HG03520 (cell line): ENCODE measurements at regions not wholly inside any gene's neighbourhood (a gene's known extent, or its start where the extent isn't known, plus 50 kb on each side); places are given as distances from the start of the nearest gene placed in this dataset.

Source experiments
- ATAC-seq: cut with Tn5 transposase; IDR thresholded peaks from one replicate; pipeline ENCODE4 v1.9.1; 2021; ENCODE audit warnings: mild to moderate bottlenecking, moderate library complexity; ENCODE audit not compliant: unreplicated experiment

GRCh38 chr15:62431817-62432216 is 266.7 kb upstream of the C2CD4B start:
- no peak for ATAC-seq

DNA sequence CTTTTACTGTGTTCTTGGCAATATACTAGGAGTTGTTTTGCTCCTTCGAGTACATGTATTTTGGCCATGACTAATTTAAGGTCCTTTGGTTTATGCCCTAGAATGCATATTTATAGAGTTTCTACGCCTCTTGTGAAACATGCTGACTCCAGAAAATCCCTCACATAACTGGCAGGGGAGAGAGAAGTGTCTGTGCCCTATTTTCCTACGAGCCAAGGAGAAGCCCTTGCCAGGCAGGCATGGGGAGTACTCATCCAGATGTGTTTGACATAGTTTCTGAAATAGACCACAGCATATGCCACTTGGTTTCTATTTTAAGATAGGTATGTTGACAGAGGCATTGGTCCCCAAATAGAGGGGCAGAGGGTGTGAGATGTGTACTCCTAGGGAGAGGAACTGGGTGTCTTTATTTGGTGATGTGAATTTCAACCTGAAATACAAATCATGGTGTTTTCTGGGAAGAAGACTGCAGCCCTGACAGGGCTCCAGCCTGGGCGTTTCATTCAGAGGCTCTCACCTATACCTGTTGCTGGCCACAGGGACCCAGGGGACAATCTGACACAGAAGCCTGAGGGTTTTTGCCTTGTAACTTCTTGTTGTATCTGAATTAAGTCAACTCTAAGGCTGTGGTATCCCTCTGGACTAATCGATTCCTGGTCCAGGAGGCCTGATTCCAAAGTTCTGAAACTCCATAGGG is 267.8 kb upstream of the C2CD4B start:
- ATAC-seq, result no peak

DNA sequence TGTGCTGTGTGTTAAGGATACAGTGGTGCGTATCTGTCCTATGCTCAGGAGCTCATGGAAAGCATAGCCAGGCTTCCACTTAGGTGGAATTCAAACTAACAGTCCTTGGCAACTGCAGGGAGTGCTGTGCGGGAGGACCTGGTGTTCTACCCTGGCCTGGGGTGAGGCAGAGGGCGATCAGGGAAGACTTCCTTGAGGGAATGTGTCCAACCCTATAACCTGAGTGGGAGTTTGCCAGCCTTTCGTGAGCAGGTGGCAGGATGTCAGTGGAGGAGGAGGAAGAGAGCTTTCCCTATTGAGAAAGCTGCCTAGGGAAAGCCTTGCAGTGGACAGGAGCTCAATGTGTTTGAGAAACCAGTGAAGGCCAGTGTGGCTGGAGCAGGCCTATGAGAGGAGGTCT is 271.1 kb upstream of the C2CD4B start:
- no peak for ATAC-seq

DNA sequence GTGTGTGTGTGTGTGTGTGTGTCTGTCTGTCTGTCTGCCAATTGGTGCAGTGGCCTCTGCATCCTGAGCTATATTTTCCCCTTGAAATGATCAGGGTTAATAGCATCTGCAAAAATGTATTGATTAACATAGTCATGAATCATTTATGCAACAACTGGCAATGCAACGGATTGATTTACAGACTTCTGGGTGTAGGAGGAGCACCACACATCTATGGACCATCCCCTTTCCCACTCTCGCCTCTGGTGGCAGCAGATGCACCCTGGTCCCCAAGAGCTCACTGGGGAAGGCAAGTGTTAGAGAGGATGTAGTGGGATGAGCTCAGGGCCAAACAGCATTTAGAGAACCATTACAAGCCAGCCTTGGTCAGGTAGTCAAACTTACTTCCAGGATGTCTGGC is 272.7 kb upstream of the C2CD4B start:
- ATAC-seq, result no peak

- ATAC-seq, result no peak
Measured at GRCh38 chr15:62439543-62440016, 274.5 kb upstream of the C2CD4B start.

- ATAC-seq, result no peak
Measured at GRCh38 chr15:62440362-62441105, 275.4 kb upstream of the C2CD4B start.

DNA sequence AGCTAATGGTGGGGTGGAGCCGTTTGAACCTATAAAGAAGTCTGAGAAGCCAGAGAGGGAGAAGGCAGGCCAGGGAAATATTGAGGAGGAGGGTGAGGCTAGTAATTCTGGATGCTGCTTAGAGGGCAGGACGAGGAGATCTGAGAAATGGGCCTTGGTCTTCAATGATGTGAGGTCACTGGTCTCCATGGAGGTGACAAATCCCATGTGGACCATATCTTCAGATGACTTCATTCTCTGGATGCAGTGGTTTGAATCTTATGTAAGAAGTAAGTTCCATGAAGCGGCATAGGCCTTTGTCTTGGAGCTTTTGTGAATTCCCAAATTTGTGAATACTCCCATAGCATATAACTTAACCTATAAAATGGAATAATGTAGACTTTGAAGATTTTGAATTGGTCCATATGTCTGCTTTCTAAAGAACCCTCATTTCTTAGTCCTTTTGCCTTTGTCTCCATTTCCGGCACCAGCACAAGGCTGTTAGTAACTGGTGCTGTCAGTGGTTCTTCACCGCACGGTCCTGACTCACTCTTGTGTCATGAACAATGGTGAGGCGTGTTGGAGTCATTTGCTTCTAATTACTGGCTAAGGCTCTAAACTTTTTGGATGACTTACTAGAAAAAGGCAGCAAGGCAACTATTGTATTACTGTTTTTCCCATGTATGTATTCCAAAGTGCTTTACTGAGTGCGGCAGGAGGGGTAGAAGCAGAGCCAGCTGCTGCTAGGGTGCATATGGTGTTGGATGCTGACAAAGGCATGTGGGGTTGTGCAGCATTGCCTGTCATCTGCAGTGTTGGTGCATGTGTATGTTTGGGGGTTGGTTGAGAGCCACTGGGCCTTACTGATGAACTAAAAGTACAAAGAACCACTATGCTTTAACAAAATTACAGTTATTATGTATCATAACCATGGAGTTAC is 279.3 kb upstream of the C2CD4B start:
- ATAC-seq, result no peak

GRCh38 chr15:62445244-62445643 is 280.2 kb upstream of the C2CD4B start:
- no peak for ATAC-seq

- no peak for ATAC-seq
Measured at GRCh38 chr15:62446984-62447383, 281.9 kb upstream of the C2CD4B start.

- ATAC-seq, result no peak
Measured at GRCh38 chr15:62447742-62448141, 282.7 kb upstream of the C2CD4B start.

GRCh38 chr15:62449638-62450037 is 284.6 kb upstream of the C2CD4B start:
- no peak for ATAC-seq

DNA sequence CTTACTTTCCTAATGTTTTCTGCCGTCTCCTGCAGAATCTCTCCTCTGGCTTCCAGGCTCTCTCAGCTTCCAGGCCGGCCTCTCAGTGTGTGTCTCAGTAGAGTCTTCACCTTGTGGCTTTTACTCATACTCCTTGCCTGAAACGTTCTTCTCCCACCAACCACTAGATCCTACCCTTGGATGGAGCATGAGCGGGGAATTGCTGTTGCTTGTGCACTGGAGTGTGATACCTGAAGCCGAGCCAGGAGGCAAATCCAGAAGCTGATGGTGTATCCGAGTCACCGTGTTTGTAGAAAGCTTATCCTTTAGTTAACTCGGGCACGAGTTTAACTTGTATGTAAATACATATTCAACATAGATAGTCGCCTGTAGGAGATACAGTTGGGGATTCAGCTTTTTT is 285.0 kb upstream of the C2CD4B start:
- ATAC-seq, result no peak

DNA sequence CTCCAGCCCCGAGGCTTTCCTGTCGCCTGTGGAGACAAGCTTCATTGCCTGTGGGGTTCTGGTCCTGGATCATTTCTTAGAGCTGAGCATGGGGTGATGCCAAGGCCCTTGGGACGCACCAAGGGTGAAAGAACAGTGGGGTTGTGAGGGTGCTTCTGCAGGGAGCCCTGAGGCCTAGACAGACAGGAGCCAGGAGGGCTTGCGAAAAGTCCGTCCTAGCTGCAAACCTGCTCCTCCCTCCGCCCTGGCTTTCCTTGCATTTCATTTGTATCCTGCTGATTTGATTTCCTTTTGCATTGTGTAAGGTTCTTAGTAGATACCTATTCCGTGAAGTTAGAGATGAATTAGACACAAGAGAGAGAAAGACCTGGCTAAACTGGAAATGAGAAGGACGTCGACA is 286.9 kb upstream of the C2CD4B start:
- ATAC-seq, result no peak

DNA sequence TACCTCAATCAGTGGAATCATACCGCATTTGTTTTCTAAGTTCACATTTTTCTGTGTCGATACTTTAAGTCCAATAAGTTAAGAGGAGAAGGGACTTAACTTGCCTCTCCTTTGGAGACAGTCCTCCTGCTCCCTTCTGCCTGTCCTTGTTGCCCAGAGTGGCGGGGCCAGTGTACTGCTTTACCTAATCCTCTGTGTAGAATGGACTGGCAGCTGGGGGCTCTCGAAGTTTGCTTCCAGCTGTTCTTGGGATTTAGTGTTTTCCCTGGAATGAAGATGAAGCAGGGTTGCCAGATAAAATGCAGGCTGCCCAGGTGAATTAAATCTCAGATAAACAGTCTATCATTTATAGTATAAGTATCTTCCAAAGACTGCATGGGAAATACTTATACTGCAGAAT is 287.6 kb upstream of the C2CD4B start:
- ATAC-seq, result no peak

- no peak for ATAC-seq
Measured at GRCh38 chr15:62453375-62453774, 288.3 kb upstream of the C2CD4B start.

DNA sequence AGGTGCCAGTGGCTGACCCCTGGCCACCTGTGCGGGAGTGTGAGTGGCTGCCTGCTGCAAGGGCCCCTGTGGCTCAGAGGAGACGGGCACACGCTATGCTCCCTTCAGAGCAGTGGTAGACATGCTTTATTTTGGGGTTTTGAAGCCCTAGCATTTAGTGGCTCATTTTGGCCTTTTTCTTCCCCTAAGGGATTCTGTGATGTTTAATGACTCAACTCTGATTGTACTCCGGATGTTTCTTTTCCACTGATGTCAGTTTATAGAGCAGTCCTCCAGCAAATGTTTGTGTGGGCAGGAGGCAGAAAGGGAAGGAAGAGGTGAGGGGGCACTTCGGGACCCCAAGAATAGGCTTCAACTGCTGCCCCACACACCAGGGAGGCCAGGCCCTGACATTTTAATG is 288.9 kb upstream of the C2CD4B start:
- ATAC-seq, result no peak

- no peak for ATAC-seq
Measured at GRCh38 chr15:62454567-62455172, 289.6 kb upstream of the C2CD4B start.

- ATAC-seq, result no peak
Measured at GRCh38 chr15:62455441-62455921, 290.4 kb upstream of the C2CD4B start.

DNA sequence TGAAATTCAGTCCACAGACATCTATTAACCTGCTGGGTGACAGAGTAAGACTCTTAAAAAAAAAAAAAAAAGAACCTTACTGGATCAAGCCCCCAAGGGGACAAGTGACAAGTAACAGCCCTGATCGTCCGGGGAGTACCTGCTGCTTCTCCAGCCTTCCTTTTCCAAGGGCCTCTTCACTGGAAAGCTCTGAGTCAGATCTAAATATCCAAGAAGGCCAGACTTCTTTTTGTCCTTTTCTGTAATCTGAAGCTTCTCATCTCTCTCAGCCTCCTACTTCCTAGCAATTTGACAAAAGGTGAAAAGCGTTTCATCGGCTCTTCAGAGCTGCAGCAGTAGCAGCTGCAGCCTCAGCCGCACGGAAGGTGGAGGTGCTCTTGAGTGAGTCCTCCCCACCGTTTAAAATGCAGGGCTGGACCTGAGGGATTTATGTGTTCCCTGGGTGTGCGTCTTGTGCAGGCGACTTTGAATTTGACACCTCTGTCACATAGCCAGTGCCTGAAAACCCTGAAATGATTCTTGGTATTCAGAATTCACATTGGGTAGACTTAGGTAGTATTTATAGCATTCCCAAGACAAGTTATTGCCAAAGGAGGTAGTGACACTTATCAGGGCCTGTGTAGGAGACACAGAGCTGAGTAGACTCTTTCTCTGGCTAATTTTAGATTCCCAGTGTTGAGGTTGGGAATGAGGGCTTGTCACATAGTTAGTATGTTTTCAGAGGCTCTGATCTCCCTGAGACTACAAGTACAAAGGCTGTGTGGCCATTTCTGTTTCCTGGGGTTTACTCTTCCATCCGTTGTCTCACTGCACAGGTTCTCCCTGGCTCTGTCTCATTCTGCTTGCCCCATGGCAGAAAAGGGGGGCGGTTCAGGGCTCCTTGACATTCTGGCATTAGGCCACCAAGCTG is 291.2 kb upstream of the C2CD4B start:
- no peak for ATAC-seq

DNA sequence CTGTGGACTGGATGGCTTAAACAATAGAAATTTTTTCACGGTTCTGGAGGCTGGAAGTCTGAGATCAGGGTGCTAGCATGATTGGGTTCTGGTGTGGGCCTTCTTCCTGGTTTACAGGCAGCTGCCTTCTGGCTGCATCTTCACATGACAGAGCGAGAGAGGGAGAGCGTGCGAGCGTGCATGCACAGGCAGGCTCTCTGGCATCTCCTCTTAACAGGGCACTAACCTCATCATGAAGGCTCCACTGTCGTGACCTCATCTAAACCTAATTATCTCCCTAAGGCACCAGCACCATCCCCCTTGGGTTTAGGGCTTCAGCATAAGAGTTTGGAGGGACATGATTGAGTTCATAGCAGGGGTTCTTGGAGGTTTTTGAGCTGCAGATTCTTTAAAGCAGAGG is 292.0 kb upstream of the C2CD4B start:
- ATAC-seq, result no peak
